GM12878 (cell line): ENCODE measurements at regions not wholly inside any gene's neighbourhood (a gene's known extent, or its start where the extent isn't known, plus 50 kb on each side); places are given as distances from the start of the nearest gene placed in this dataset.

Experiments used
- EP300 ChIP-seq, 2 experiments: fragments of 150-350 bp in 1 of 2; IDR thresholded peaks; 2 replicates each; pipeline ENCODE4 v1.6.1; 2011 to 2012; ENCODE audit warnings: low read depth in 2 of 2, low read length in 2 of 2, borderline replicate concordance in 1 of 2, improper control_type of control experiment in 1 of 2, inconsistent platforms in 1 of 2; ENCODE audit not compliant: control insufficient read depth in 1 of 2
- EZH2 ChIP-seq: IDR thresholded peaks from 2 replicates; pipeline ENCODE4 v1.6.1; 2012; ENCODE audit warnings: low read depth, mild to moderate bottlenecking, control low read depth, inconsistent platforms, low read length, borderline replicate concordance; ENCODE audit not compliant: control insufficient read depth
- JUND ChIP-seq: IDR thresholded peaks from 2 replicates; pipeline ENCODE4 v1.6.1; 2012; ENCODE audit warnings: low read depth, mild to moderate bottlenecking, low read length, improper control_type of control experiment, moderate library complexity
- KDM1A ChIP-seq: fragments of 200-600 bp; sonication (generic); IDR thresholded peaks from 2 replicates; pipeline ENCODE4 v1.6.1; 2016; ENCODE audit warnings: borderline replicate concordance
- NFYB ChIP-seq: IDR thresholded peaks from 2 replicates; pipeline ENCODE4 v1.6.1; 2011; ENCODE audit warnings: low read depth, mild to moderate bottlenecking, low read length, improper control_type of control experiment, moderate library complexity; ENCODE audit not compliant: insufficient read depth
- PAX8 ChIP-seq: fragments of 450-650 bp; IDR thresholded peaks from 2 replicates; pipeline ENCODE4 v1.6.1; 2017; ENCODE audit warnings: mild to moderate bottlenecking, moderate library complexity
- POLR2AphosphoS5 ChIP-seq: IDR thresholded peaks from 2 replicates; pipeline ENCODE4 v1.6.1; 2011; ENCODE audit warnings: mild to moderate bottlenecking, low read length, inconsistent platforms
- SMAD1 ChIP-seq: fragments of 450-650 bp; IDR thresholded peaks from 2 replicates; pipeline ENCODE4 v1.6.1; 2018; ENCODE audit warnings: mild to moderate bottlenecking, low read depth; ENCODE audit not compliant: partially characterized antibody

DNA sequence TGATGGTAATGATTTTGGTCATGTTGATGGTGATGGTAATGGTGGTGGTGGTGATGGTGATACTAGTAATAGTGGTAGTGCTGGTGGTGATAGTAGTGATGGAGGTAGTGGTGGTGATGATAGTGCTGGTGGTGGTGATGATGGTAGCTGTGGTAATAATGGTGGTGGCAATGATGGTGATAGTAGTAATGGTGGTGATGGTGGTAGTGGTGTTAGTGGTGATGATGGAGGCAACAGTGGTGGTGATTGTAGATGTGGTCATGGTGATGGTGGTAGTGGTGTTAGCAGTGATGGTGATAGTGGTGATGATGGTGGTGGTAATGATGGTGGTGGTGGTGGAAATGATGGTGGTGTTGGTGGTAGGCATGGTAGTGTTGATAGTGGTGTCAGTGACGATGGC, 127.0 kb upstream of the RPL38 start:
- TF ChIP-seq PAX8 (no peak), POLR2AphosphoS5 (no peak), SMAD1 (no peak), EP300 (IDR thresholded peaks at IDR 0.05; ENCODE audit: borderline replicate concordance in 1 of 2, control insufficient read depth in 1 of 2, low read depth in 2 of 2, low read length in 2 of 2) (no peak), KDM1A (no peak), EZH2 (no peak), JUND (no peak), NFYB (no peak)
